A673 (cell line): ENCODE measurements at regions not wholly inside any gene's neighbourhood (a gene's known extent, or its start where the extent isn't known, plus 50 kb on each side); places are given as distances from the start of the nearest gene placed in this dataset.

Source experiments
- EZH2 ChIP-seq: fragments of 200-600 bp; sonication (generic); IDR thresholded peaks from 2 replicates; pipeline ENCODE4 v1.6.1; 2017; ENCODE audit warnings: borderline replicate concordance, low read depth, mild to moderate bottlenecking, mixed read lengths, antibody characterized with exemption, low read length; ENCODE audit not compliant: poor library complexity, severe bottlenecking
- TF ChIP-seq, protein P1 (sequence below): fragments of 300-800, 200-600 bp; sonication (generic); conservative IDR thresholded peaks from 2 replicates; pipeline ENCODE4 v1.5.1; 2017; ENCODE audit warnings: low read depth, mild to moderate bottlenecking, antibody characterized with exemption, low read length, moderate library complexity, mixed read lengths

DNA sequence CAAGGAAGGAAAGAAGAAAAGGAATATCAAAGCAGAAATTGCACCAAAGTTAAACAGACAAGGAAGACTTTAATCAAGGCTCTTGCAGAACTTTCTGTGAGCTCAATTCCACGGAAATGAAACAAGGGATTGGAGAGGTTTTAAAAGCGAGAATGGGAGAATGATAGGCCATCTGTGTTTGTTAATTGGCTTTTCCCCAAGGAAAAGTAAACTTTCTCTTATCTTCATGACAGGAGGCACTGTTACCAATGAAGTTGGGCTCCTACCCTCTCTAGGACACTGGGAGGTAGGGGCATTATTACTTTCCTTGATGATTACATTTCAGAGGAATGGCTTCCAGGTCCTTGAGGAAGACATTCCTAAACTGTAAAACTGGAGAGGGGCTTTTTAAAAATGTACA, 328.8 kb upstream of the NWD2 start:
- TF ChIP-seq EZH2, result no peak
- TF ChIP-seq, protein P1, sequence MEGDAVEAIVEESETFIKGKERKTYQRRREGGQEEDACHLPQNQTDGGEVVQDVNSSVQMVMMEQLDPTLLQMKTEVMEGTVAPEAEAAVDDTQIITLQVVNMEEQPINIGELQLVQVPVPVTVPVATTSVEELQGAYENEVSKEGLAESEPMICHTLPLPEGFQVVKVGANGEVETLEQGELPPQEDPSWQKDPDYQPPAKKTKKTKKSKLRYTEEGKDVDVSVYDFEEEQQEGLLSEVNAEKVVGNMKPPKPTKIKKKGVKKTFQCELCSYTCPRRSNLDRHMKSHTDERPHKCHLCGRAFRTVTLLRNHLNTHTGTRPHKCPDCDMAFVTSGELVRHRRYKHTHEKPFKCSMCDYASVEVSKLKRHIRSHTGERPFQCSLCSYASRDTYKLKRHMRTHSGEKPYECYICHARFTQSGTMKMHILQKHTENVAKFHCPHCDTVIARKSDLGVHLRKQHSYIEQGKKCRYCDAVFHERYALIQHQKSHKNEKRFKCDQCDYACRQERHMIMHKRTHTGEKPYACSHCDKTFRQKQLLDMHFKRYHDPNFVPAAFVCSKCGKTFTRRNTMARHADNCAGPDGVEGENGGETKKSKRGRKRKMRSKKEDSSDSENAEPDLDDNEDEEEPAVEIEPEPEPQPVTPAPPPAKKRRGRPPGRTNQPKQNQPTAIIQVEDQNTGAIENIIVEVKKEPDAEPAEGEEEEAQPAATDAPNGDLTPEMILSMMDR, result no peak
